A204.1 (cell line): ENCODE measurements at regions not wholly inside any gene's neighbourhood (a gene's known extent, or its start where the extent isn't known, plus 50 kb on each side); places are given as distances from the start of the nearest gene placed in this dataset.
A peak's percentile ranks its signal among the peaks of the same experiment; 100 is the strongest.

Experiments
- FAIRE-seq: peaks from 2 replicates; lab custom pipeline; 2012; peaks lifted over from hg19 to GRCh38; lab: Jason Lieb, UNC

- FAIRE-seq: no peak
Observed at GRCh38 chr15:47950447-47950846, 170.3 kb upstream of the SLC24A5 start.

- no peak for FAIRE-seq
Observed at GRCh38 chr15:47951781-47952180, 169.0 kb upstream of the SLC24A5 start.

DNA sequence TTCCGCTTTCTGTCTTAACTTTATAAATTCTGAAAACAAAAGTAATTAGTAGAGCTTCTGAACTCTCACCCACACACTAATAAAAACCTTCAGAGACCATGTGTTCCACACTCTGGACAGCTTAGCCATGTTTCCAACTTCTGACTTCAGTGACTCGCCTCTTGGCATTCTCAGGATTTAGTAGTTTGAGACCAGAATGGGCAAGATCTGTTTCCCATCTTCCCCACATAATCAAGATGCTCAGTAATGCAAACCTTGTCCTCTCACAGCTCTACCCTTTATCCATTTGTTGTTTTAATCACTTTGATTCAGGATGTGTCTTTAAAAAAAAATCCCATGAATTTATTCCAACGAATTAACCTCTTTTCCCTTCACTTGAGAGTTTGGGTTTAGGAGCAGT is 166.6 kb upstream of the SLC24A5 start:
- no peak for FAIRE-seq

DNA sequence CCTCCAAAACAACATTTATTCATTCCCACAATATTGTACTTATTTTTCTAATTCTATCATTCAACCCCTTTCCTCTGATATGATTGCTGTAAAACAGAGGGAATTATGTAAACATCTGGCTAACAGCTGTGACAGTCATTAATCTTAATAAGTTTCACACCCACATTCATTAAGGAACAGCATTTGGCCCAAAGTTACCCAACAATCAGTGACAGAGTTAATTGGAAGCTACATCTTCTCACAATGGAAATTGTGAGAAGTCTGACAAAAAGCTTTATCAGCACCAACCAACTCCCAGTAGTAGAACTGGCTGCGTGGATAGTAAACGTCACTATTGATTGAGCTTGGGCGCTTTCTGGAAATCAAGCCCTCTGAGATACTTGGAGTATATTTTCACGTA is 165.8 kb upstream of the SLC24A5 start:
- no peak for FAIRE-seq

DNA sequence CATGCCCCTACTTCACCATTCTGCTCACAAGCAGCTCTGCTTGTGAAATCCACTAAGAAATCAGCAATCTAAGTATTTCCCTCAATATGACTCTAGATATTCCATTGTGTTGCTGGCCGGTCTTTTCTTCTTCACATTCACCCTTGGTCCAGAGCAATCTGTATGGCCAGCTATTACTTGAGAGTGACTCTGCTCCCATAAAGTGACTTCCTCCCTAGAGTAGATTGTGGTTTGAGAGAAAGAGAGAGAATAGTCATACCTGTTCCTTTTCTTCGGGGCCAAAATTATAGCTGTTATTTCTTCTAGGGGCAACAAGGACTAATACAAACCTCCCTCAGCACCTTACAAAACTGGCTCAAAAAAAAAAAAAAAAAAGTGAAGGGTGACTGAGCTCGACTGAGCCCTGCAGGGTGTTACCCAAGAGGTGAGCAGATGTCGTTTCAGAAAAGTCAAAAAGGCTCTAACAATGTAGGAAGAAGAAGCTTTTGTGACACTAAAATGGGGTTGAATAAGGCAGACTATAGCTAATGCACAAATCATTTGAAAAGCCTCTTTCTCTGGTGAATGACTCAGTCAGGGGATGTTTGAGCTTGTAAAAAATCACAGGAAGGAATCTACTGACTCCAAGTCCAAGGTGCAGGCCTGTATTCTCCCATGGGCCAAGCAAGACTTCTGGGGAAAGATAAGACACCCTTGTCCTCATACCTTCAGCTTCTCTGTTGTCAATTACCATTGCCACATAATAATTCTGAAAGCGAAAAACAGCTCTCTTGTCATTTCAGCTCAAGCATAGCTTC is 161.0 kb upstream of the SLC24A5 start:
- FAIRE-seq: no peak

GRCh38 chr15:47961401-47962090 is 159.2 kb upstream of the SLC24A5 start:
- FAIRE-seq: no peak

GRCh38 chr15:47963265-47963664 is 157.5 kb upstream of the SLC24A5 start:
- no peak for FAIRE-seq

DNA sequence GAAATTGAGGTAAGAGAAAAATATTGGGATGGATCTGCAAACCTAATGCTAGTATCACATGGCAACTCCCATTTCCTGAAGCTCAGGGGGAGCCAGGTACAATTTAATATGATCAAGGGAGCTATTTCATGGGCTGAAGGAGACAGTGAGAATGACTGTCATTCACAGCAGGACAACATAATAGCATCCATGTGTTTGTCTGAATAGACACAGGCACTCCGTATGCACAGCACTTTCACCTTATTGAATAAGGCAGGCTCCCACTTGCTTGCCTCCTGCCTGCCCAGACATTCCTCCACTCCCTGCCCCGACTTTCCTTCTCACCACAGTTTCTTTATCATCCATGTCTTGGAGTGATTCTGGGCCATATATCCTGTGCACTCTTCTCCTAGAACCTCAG is 156.6 kb upstream of the SLC24A5 start:
- no peak for FAIRE-seq

GRCh38 chr15:47965297-47965696 is 155.5 kb upstream of the SLC24A5 start:
- no peak for FAIRE-seq

DNA sequence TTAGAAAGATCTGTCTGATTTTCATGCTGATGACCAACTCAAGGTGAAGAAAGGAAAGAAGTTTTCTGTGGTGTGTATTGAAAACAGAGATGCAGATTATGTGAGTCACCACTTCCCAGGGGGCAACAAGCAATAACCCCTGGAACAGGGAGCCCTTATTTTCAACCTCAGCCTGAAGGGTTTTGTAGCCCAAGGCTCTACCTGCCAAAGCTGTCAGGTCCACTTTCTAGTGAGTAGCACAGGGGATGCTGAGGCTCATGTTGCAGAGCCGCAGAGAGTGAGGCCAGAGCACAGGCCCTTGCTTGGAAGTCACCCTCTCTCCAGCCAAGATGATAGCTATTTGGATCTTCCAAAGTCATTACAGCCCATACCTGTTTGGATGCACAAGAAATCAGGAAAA is 152.2 kb upstream of the SLC24A5 start:
- no peak for FAIRE-seq

- FAIRE-seq: no peak
Observed at GRCh38 chr15:47971637-47972036, 149.2 kb upstream of the SLC24A5 start.

- no peak for FAIRE-seq
Observed at GRCh38 chr15:47972738-47973137, 148.1 kb upstream of the SLC24A5 start.

DNA sequence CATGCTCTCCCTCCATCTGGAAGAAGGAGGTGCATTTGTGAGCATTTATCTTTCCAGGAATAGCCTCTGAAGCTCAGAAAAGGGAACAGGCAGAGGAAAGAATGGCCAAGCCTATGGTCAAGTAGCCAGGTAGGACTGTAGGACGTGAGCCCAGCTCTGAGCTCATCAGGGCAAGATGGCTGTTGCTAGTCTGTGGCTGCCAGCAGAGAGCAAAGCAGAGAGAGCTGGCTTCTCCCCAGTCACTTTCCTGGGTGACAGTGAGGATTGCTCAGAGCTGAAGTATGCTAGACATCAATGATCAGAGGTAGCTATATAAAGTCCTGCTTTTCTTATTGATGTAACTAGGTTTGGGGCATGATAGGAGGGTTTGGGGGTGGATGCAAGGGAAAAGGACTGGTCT is 146.1 kb upstream of the SLC24A5 start:
- no peak for FAIRE-seq

GRCh38 chr15:47975427-47975826 is 145.4 kb upstream of the SLC24A5 start:
- FAIRE-seq: no peak

- FAIRE-seq: no peak
Observed at GRCh38 chr15:47983533-47983932, 137.3 kb upstream of the SLC24A5 start.

DNA sequence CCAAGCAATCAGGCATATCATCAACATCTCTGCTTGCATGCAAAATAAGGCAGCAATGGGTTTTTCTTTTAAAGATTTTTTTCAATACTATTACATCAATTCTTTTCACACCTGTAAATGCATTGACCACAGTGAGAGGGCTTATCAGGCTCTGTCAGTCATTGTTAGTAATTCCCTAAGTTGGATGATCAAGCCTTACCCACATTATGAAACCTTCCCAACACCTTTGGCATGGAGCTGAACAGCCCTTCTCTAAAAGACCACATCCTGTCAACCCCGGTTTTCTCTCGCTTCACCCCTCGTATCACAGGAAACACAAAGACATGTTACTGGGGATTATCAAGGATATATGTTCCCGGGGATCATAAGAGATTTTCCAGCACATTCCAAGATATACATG is 135.2 kb upstream of the SLC24A5 start:
- no peak for FAIRE-seq

DNA sequence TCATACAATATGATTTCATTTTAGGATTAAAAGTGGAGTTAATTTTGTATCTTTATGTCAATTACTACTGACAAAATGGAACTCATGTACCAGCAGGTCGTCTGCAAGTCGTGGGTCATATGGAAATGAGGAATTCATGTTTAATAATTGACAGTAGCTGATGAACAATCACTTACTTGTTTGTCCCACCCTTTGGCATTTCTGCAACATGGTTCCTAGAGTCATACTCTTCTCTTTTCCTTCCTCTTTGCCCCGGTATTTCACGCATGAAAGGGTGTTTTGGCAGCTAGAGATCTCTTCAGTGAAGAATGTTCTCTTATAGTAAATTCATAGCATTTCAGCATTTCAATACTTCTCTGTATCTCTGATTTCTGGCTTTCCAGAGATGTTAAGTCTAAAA is 133.3 kb upstream of the SLC24A5 start:
- FAIRE-seq: no peak

DNA sequence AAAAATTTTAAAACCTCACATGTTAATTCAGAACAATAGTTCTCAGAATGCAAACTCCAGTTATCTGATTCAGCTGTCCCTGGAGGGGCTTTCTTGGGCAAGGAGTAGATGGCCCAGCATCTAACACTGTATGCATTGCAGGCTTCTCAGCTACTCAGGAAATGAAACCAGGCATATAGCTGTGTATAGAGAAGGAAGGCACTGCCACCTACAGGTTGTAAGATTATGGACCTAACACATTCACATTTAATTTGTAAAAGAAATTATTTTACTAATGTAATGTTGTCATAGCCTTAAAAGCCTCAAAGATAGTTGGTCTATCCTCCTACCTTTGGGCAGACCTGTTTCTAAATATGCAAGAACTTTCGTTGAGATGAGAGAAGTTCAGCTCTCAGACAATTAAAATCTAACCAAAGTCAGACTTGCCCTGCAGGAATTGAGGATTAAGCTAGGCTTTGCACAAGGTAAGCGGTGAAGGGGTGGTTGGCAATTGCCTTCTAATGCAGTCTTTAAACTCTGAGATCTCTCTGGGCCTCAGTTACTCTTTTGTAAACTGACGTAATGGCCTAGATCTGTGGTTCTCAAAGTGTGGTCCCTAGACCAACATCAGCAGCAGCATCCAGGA is 132.8 kb upstream of the SLC24A5 start:
- peak; percentile 69 for FAIRE-seq

- no peak for FAIRE-seq
Observed at GRCh38 chr15:47988564-47988963, 132.2 kb upstream of the SLC24A5 start.

GRCh38 chr15:47990821-47991220 is 130.0 kb upstream of the SLC24A5 start:
- no peak for FAIRE-seq

DNA sequence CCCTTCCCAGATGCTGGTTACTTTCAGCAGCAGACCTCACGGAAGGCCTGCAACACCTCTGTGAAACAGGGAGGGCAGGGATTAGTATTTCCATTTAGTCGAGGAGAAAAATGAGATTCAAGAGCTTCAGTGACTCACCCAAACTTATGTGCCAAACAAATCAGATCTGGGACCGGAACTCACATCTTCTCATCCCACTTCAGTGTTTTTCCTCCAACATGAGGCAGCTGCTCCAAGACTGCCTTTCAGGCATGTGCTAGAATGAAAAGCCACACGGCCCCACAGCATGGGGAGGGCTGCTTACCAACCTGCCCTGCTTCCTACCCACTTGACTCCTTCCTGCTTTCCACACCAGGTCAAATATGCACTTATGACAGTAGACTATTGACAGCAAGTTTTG is 129.4 kb upstream of the SLC24A5 start:
- FAIRE-seq: no peak

DNA sequence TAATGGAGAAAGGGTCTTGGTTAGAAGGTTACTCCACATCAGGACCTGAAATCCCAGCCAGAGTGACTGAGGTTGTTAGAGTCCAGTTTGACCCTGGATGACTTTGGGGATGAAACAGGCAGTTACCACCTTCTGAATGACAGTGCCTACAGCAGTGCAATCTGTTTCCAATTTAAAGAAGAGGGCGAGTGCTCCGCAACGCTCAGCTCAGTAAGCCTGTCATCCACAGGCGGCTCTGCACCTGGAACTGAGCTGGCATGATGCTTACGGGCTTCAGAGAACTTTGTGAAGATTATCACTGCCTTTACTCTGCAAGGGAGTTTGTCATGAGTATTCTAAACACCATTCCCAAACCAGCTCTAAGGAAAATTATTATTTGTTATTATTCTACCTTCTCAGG is 127.7 kb upstream of the SLC24A5 start:
- no peak for FAIRE-seq
